HG02973 (cell line): ENCODE measurements at regions not wholly inside any gene's neighbourhood (a gene's known extent, or its start where the extent isn't known, plus 50 kb on each side); places are given as distances from the start of the nearest gene placed in this dataset.
"Not testable (repeated sequence)": the region's sequence is repeated elsewhere in the genome, so short reads cannot be mapped to it uniquely, and the experiment has no call there.

Source experiments
- ATAC-seq: cut with Tn5 transposase; IDR thresholded peaks from one replicate; pipeline ENCODE4 v1.9.1; 2021; ENCODE audit warnings: moderate library complexity; ENCODE audit not compliant: unreplicated experiment

DNA sequence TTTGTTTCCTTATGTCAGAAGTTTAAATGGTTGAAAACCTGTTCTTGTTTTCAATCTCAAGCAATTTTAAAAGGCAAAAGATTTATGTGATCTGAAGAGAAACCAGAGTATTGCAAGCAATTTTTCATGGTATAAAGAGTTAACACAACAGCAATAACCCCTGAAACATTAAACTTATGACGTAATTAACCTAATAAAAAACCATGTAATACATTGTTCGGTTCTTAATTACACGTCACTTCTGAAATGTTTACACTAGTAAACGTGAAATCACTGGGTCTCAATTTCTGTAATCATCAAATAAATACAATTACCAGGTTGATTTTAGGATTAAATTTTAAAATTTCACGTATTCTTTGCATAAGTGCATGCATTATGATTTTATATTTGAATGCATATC lies 914.5 kb downstream of the NLGN4X start:
- no peak for ATAC-seq

DNA sequence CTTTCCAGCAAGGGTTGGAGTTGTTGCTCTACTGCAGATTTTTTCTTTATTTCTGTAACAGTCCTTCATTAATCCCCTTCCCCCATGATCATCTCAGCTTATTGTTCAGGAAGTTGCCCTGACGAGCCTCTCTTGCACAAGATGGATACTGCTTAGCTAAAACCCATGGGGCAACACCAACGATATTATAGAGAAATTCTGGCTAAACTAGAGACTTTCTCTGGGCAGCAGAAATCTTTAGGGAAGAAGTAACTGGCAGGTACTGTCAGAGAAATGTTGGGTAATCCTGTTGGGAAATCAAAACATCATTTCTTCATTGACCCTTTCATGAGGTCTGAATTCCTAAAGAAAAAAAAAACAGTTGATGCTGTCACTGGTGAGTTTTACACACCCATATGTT lies 921.3 kb downstream of the NLGN4X start:
- no peak for ATAC-seq

DNA sequence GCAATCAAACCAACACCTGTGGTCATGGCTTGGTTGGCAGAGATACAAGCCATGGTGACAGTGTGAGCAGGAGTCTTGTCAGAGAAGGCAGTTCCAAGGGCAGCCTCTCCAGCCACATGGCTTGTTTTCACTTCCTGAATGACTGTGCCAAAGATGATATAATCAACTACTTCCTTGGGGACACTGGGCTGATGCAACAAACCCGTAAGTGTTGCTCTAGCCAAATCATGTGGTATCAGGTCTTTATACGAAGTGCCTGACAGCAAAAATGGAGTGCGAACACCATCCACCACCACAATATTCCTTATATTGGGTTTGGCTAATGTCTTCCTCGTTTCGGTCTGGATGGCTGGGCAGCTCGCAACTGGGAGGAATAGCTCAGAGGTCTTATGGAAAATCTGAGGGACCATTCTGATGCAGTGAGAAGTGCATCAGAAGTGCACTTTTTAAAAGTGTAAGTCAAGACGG lies 922.0 kb downstream of the NLGN4X start:
- ATAC-seq = no peak

DNA sequence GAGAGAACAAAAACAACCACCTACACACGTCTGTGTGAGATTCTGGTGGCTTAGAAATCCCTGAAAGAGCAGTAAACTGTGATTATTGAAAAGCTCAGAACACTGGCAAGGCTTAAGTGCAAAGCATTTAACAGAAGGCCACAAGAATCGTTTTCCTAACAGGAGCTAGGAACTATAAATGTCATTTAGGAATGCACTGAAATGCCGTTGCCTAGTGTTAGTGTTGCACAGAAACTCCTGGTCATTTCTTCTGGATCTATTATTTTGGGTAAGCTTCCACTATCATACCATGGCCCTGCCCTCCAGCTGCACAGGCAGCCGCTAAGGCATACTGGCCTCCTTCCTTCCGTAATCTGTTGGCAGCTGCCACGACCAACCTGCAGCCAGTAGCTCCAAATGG lies 923.2 kb downstream of the NLGN4X start:
- no peak for ATAC-seq

DNA sequence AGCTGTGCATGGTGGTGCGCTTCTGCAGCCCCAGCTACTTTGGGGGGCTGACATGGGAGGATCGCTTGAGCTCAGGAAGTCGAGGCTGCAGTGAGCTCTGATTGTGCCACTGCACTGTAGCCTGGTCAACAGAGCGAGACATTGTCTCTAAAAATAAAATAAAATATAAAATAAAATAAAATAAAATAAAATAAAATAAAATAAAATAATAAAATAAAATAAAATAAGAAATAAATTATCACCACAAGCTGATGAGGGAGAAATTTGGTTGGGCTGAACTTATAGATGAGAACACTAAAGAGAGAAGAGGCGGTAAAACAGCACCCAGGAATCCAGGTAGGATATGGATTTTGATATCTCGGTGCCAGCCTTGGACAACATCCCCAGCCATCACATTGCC lies 933.7 kb downstream of the NLGN4X start:
- no peak for ATAC-seq

DNA sequence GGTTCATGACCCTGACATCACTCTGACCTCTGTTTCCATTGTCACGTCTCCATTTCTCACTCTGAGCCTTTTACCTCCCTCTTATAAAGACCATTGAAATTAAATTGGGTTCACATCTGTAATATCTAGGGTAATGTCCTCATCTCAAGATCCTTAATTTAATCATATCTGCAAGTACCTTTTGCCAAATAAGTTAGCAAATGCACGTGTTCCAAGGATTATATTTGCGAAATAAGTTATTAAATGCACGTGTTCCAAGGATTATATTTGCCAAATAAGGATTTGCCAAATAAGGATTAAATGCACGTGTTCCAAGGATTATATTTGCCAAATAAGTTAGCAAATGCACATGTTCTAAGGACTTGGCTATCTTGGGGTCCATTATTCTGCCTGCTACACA lies 938.0 kb downstream of the NLGN4X start:
- ATAC-seq = no peak

DNA sequence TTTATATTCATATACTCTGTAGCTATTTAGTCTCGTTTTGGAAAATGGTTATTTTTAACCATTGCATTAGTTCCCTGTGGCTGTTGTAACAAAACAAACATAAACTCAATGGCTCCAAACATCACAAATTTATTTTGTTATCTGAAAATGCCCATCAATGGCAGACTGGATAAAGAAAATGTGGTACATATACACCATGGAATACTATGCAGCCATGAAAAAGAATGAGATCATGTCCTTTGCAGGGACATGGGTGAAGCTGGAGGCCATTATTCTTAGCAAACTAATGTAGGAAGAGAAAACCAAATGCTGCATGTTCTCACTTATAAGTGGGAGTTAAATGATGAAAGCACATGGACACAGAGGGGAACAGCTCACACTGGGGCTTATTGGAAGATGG lies 938.7 kb downstream of the NLGN4X start:
- ATAC-seq = not testable (repeated sequence)

DNA sequence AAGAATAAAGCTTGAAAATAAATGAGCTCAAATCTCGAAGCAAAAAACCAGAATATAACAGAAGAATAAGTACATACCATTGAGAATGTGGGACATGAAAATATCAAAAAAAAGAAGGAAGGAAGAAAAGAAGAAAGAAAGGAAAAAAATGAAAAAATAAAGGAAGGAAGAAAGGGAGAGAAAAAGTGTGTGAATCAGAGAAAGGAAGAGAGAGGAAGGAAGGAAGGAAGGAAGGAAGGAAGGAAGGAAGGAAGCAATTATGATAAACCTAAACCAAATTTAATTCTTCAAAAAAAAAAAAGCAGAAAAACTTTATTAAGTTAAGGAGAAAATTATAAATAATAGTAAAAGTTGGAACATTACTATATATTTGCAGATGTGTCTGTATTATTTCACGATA lies 949.8 kb downstream of the NLGN4X start:
- ATAC-seq = no peak

DNA sequence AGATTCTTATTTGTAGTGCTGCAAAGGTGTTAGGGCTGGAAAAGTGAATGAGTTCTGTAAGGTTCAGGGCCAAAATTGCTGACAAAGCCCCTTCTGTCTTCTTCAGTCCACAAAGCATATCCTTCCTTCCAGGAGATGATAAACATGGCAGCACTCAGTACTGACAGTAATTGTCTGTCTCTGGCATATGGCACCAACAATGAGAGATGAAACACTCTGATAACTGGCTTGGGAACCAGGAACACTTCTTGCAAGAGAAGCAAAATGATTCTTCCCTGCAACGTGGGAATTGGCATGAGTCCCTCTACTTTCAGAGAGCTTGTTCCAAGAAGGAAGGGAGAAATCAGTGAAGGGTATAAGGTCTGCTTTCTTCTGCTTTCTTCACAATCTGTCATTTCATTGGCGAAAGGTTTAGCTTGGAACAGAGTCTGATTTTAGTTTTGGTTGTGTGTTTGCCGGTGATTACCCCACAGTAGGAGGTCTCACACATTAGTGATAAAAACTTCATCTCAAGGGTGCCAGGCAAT lies 963.3 kb downstream of the NLGN4X start:
- ATAC-seq = no peak

DNA sequence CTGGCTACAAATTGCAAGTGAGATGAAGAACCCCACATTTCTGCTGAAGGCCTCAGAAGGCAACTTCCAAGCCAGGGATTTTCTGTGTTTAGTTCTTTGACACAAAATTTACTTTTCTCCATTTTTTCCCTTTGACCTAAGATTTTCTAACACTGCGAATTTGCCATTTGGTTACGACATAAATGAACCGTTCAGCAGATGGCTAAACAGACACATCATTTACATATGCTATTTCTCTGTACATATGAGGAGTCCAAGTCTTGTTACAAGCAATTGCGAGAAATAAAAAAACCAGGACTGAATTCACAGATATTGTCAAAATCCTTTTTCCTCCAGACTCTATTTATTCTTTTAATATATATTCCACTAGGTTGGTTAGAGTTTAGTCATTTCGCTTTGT lies 978.6 kb downstream of the NLGN4X start:
- ATAC-seq = no peak

DNA sequence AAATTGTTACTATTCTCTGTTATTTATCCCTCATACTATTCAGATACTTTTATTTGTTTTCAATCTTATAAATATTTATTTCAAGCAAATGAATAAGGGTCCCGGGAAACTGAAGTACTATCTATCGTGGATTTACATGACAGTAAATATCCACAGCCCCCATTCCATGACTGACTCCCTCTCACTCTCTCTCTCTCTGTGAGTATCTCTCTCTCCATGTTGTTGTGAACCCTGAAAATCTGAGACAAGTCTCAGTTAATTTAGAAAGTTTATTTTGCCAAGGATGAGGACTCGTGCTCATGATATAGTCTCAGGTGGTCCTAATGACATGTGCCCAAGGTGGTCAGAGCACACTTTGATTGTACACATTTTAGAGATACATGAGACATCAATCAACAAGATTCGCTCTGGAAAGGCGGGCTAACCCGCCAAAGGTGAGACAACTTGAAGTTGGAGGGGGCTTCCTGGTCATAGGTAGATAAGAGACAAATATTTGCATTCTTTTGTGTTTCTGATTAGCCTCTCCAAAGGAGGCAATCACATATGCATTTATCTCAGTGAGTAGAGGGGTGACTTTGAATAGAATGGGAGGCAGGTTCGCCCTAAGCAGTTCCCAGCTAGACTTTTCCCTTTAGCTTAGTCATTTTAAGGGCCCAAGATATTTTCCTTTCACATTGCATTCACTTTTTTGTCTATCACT lies 986.4 kb downstream of the NLGN4X start:
- no peak for ATAC-seq

DNA sequence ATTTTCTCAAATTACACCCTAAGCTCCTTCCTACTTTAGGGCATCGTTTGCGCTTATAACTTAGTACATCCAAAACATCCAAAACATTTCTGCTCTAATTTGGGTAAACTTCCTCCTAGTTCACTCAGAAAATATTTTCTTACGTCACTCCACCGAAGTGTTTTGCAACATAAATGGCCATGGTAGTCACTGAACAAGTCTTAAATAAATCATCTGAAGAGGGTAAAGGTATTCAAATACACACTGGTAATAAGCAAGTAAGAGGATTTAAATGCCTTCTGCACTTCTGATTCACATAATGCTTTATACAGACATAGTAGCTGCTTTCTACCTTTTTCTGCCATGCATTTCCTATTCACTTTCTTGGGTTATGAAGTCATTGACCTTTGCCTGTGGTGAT lies 991.9 kb downstream of the NLGN4X start:
- no peak for ATAC-seq

DNA sequence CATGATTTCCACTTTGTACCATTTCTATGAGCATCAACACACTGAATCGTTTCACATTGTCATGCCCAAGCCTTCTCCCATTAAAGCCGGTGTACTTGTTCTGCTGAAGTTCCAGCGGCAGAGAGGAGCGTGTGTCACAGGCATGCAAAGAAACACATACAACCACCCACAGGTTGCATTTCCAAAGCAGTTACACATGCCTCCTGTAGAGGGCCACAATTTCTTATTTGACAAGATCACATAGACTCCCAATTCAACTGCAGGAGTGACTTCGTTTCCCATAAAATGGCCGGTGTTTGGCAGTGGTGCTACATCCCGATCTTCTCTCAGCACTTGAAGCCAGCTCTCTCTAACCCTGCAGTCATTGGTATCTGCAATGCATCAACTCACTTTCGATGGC lies 992.6 kb downstream of the NLGN4X start:
- ATAC-seq = no peak

DNA sequence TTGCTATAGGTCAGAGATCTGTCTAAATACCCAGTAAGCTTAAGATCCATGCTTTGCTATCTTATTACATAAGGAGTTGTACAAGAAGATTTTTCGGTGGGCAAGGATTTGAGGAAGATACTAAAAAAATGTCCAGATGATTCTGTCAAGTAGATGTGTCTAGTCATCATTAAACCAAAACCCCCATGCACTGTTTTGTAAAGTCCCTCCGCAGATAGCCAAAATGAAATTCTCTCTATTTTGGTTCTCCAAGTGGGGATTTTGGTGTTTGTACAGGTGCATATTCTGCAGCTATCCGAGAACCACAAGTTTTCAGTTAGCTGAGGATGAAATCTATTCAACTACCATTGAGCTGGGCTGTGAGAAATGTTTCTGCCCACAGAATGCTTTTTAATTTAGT lies 994.8 kb downstream of the NLGN4X start:
- ATAC-seq = no peak

DNA sequence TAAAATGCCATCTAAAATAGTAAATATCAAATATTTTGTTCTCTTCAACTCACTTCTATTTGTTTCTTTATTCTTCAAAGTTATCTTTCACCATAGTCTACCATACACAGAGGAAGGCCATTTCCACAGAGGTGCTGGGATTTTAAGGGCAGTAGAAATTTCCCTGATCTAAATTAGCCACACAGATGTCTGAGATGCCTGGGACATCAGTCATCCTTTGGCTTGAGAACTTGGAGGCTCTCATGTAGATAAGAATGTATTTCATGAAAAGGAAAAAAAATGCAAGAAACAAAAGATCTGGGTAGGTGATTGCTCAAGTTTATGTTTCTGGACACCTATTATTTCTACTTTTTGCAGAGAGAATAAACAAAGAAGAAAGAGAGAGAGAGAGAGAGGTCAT lies 1008.2 kb downstream of the NLGN4X start:
- no peak for ATAC-seq

DNA sequence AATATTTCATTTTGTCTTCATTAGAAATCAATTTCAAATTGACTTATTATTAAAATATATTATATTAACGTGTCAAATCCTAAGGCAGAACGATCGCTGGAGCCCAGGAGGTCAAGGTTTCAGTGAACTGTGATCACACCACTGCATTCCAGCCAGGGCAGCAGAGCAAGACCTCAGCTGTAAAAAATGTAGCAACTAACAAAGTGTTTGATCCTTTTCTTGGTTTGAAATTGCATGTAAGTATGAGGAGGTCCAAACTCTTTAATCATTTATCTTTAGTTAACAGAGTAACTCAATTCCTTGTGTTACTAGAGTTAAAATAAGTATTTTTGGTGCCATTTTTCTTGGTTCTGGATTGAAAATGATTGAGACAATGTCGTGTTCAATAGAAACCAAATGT lies 1033.9 kb downstream of the NLGN4X start:
- no peak for ATAC-seq

DNA sequence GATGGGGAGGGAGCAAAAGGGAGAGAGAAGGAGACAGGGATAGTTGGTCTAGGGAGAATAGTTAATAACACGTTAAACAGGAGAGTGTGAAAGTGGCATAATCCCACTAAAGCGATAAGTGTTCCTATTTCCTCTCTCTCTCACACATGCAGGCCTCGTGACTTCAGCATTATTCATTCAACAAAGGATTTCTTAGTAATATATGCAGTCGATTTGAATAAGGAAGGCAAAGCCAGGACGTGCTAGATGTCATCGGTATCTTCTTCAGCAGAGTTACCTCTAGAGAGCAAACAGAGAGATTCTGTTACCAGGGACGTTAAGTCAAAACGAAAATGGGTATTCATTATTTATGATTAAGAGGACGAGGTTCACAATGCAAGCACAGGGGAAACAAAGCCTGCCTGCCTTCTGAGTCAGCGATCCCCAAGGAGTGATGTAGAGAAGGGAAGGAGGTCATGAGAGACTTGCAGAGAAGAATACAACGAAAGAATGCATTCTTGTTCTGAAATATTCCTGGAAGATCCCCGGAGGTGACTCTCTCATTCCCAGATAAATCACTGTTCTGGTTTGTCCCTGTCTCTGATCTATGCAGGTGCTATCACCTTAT lies 1048.4 kb downstream of the NLGN4X start:
- ATAC-seq = no peak

DNA sequence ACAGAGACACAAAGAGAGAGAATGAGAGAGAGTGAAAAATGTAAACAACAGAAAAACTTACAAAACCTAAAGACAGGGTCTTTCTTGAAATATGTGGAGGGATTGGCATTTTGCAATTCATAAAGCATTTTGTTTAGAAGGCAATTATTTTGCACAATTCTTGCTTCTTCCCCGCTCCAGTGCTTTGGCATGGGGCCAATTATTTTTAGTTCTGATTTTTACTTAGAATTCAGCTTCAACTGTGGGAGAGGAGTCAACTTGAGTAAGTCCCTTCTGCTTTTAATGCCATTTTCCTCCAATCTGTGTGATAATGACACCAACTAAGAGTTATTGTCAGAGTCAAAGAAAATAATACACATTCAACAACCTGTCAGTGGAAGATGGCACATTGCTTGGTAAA lies 1051.9 kb downstream of the NLGN4X start:
- no peak for ATAC-seq

DNA sequence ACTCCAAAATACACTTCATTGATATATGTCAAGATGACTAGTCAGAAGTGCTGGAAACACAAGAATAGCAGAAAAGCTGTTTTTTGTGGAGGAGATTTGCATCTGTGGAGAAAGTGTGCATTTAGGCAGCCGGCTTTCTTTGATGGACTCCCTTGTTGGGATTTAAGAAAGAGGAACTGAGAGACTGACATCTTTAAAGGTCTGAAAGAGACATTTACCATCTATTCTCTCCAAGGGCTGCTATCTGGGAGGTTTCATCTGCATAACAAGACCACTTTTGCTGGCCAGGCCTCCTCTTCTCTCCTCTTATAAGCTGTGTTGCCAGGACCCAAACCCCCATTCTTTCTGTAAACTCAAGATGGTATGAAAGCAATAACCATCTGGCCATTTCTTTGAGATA lies 1065.0 kb downstream of the NLGN4X start:
- ATAC-seq = no peak

DNA sequence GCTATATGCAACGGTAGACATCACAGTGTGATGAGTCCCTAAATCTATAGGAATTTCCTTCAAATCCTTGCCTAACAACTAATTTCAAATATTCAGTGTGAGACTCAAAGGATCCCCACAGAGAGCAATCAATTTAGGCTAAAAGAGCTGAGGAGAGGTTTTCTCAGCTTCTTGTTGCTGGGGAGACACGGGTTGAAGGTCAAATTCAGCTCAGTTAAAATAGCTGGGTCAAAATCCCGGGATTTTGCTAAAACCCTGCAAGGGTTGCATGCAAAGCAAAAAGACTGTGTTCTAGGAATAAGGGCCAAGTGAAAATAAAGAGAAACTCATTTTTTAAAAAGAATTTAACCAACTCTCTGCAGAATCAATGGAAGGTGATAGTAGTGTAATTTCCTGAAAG lies 1073.4 kb downstream of the NLGN4X start:
- ATAC-seq = no peak

DNA sequence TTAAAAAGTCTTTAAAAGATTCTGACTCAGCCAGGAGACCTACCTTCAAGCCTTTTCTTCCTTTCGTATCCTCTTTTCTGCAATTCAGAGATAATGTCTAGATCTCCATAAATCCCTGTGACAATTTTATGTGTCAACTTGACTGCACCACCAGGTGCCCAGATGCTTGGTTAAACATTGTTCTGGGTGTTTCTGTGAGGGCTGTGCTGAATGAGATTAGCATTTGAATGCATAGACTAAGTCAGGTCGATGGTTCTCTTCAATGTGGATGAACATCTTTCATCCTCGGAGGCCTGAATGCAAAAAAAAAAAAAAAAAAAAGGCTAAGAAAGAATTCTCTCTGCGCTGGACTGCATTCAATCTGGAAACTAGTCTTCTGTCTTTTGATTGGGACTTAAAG lies 1082.7 kb downstream of the NLGN4X start:
- no peak for ATAC-seq

DNA sequence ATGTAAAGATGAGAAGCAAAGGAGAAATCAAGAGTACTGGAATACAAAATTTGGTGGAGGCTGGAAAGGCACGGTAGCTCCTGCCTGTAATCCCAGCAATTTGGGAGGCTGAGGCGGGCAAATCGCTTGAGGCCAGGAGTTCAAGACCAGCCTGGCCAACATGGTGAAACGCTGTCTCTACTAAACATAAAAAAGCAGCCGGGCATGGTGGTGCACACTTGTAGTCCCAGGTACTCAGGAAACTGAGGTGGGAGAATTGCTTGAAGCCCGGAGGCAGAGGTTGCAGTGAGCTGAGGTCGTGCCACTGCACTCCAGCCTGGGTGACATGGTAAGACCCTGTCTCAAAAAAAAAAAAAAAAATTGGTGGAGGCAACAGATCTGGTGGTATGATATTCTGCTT lies 1086.0 kb downstream of the NLGN4X start:
- no peak for ATAC-seq

DNA sequence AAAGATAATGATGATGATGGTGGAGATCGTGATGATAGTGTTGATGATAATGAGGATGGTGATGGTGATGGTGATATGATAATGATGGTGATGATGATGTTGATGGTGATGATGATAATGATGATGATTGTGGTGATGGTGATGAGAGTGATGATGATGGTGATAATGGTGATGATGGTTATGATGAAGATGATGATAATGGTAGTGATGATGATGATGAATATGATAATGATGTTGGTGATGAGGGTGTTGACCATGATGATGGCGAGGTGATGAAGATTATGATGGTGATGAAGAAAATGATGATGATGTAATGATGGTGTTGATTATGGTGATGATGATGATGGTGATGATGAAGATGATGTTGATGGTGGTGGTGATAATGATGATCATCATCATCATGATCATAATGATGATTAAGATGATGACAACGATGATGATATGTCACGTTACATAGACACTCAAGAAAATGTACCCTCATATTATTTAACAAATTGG lies 1106.4 kb downstream of the NLGN4X start:
- no peak for ATAC-seq
